Brain microvascular endothelial cell (primary cell): ENCODE measurements at regions not wholly inside any gene's neighbourhood (a gene's known extent, or its start where the extent isn't known, plus 50 kb on each side); places are given as distances from the start of the nearest gene placed in this dataset.

ENCODE experiments used
- DNase-seq: peaks from one replicate; pipeline ENCODE4 v3.0.0-alpha.2; 2020
- H3K27ac ChIP-seq: fragments of 250-450 bp; sonication (Bioruptor Pico); 2 replicates; pipeline ENCODE4 v1.5.1; 2020; ENCODE audit warnings: mild to moderate bottlenecking, moderate library complexity
- H3K27me3 ChIP-seq: fragments of 250-450 bp; sonication (Bioruptor Pico); replicated peaks from 2 replicates; pipeline ENCODE4 v1.5.1; 2020; ENCODE audit warnings: mild to moderate bottlenecking
- H3K36me3 ChIP-seq: fragments of 250-450 bp; sonication (Bioruptor Pico); replicated peaks from 2 replicates; pipeline ENCODE4 v1.5.1; 2020; ENCODE audit warnings: mild to moderate bottlenecking
- H3K4me3 ChIP-seq: 2 replicates; pipeline ENCODE4 v1.5.1; 2011; ENCODE audit warnings: low read depth, mild to moderate bottlenecking, control low read depth, low read length, moderate library complexity
- in situ Hi-C: cut with HindIII; loops from 2 replicates; pipeline ENCODE4 v1.10.0; 2017; ENCODE audit warnings: low sequenced_read_pairs, low pct_ligation_motif_present
- TF ChIP-seq, protein P1 (sequence below): IDR thresholded peaks from 2 replicates; pipeline ENCODE4 v1.5.1; 2011; ENCODE audit warnings: low read depth, mild to moderate bottlenecking, moderate library complexity, low read length, control low read depth, inconsistent platforms; ENCODE audit errors: missing control alignments

DNA sequence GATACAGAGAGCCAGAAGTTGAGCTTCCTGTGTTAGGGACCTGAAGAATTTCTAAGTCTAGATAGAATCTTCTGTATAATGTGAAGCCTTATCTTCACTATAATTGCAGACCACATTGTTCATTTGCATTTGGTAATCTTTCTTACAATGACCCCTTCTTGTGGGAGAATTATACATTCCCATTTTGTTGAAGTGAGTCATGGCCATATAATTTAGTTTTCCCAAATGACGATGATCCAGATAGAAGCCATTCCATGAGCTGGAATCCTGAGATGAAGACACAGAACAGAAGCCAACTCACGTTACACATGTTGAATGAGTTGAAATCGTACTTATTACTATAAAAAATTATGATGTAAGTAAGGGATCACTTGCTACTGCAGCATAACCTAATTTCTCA is 187.8 kb downstream of the TUSC7 start:
- Histone ChIP-seq H3K4me3 (no peak overlapping the region), H3K36me3 (no peaks in the 10 kb centered on the region), H3K27ac (no peak overlapping the region), H3K27me3 (no peaks in the 10 kb centered on the region)
- TF ChIP-seq, protein P1, sequence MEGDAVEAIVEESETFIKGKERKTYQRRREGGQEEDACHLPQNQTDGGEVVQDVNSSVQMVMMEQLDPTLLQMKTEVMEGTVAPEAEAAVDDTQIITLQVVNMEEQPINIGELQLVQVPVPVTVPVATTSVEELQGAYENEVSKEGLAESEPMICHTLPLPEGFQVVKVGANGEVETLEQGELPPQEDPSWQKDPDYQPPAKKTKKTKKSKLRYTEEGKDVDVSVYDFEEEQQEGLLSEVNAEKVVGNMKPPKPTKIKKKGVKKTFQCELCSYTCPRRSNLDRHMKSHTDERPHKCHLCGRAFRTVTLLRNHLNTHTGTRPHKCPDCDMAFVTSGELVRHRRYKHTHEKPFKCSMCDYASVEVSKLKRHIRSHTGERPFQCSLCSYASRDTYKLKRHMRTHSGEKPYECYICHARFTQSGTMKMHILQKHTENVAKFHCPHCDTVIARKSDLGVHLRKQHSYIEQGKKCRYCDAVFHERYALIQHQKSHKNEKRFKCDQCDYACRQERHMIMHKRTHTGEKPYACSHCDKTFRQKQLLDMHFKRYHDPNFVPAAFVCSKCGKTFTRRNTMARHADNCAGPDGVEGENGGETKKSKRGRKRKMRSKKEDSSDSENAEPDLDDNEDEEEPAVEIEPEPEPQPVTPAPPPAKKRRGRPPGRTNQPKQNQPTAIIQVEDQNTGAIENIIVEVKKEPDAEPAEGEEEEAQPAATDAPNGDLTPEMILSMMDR = no peak
- no peak for DNase-seq
- in situ Hi-C loops = no loop called here

DNA sequence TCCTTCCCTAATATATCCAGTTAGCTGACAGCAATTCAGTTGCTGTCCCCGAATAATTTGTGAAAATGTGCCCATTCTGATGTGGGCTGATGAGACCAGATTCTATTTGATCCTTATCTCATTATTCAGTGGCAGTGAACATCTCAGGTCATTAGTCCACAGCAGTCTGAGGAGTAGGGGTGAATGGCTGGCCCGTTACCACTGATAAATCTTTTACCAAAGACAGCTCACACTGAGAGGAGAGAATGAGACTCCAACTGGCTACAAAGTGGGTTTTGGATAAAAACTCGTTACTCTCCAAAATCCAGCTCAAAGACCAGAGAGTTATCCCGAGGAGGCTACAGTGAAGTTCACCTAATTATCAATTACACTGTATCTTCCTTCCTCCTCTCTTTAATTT is 189.7 kb downstream of the TUSC7 start:
- in situ Hi-C loops = no loop called here
- TF ChIP-seq, protein P1 = no peak
- Histone ChIP-seq H3K4me3 (no peak overlapping the region), H3K27ac (no peak overlapping the region), H3K36me3 (no peaks in the 10 kb centered on the region), H3K27me3 (no peaks in the 10 kb centered on the region)
- no peak for DNase-seq

DNA sequence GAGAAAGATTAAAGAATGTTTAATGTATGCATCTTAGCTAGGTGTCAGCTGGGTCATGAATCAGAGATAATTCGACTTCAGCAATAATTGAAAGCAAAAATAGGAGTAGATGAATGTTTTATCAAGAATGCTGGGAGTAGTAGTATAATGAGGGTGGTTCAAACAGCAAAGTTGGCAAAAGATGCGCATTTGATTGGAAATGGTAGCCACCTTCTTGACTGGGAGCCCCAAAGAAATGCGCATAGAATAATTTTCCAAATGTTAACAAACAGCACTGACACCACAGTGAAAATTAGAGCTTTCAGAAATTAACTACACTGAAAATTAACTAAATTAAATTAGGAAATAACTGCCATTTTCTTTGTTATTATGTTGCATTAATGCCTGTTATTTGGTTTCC is 195.8 kb downstream of the TUSC7 start:
- Histone ChIP-seq H3K36me3 (no peaks in the 10 kb centered on the region), H3K4me3 (no peak overlapping the region), H3K27me3 (no peaks in the 10 kb centered on the region), H3K27ac (no peak overlapping the region)
- TF ChIP-seq, protein P1 = no peak
- in situ Hi-C loops = no loop called here
- DNase-seq = no peak

DNA sequence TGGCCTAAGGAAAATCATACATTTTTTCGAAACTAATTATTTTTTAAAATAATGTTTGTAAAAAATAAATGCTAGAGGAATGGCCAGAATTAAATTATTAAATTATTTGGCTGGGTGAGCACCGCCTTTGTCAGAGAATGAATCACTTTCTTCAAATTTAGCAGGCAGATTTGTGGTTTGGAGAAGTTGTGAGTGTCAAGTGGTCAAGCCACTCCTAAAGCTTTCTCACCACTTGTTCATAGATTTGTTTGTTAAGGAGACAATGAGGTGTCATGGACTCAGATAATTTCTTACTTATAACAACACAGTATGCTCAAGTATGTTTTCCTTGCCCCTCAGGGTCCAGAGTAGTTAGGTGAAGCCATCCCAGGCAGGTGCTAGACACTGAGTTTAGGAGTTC is 196.2 kb downstream of the TUSC7 start:
- DNase-seq = no peak
- no peaks in the 10 kb centered on the region for H3K27me3 ChIP-seq
- H3K4me3 ChIP-seq = no peak overlapping the region
- in situ Hi-C loops = no loop called here
- TF ChIP-seq, protein P1 = no peak
- no peak overlapping the region for H3K27ac ChIP-seq
- H3K36me3 ChIP-seq = no peaks in the 10 kb centered on the region

DNA sequence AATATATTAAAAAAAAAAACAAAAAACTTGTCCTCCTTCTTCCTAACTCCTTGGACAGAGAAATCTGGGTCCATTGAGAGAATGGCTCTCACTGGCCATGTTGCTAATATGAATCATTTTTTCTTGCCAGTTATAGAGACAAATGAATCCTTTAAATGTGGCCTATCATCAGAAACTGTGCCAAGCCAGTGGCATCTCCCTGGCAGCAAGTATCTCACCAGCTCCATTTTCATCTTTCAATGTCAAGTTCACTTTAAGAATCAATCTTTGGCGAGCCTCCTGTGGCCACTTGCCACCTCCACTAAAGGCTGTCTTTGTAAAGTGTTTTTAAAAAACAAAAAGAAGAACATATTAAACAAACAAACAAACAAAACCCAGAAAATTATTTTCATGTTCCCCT is 202.5 kb downstream of the TUSC7 start:
- in situ Hi-C loops = no loop called here
- Histone ChIP-seq H3K4me3 (no peak overlapping the region), H3K27ac (no peak overlapping the region), H3K27me3 (no peaks in the 10 kb centered on the region), H3K36me3 (no peaks in the 10 kb centered on the region)
- DNase-seq = no peak
- TF ChIP-seq, protein P1 = no peak

DNA sequence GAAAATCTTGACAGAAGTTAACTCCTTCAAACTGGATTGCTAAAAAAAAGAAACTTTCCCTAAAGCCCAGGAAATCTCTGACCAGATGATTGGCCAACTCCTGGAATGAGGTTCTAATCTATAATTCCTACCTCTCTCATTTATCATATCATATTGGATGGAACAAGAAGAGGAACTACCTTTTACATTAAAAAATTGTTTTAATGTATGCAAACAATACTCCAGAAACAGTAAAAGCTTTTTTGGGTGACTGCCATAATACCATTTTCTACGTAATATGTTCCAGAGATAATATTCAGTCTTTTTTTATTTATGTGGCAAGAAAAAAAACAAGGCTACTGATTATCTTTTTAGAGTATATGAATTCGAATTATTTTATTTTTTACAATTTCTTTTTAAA is 204.4 kb downstream of the TUSC7 start:
- Histone ChIP-seq H3K27ac (no peak overlapping the region), H3K4me3 (no peak overlapping the region), H3K36me3 (no peaks in the 10 kb centered on the region), H3K27me3 (no peaks in the 10 kb centered on the region)
- in situ Hi-C loops = no loop called here
- DNase-seq = no peak
- TF ChIP-seq, protein P1 = no peak
